ENCODE measurements at regions not wholly inside any gene's neighbourhood (a gene's known extent, or its start where the extent isn't known, plus 50 kb on each side); places are given as distances from the start of the nearest gene placed in this dataset.

- DNase-seq (ENCODE audit: low spot score): no peak
Measured at GRCh38 chr5:121741156-121741555, 110.5 kb upstream of the FTMT start.

- no peak for DNase-seq (ENCODE audit: low spot score)
Measured at GRCh38 chr5:121744577-121744976, 107.1 kb upstream of the FTMT start.

GRCh38 chr5:121745407-121745806 is 106.3 kb upstream of the FTMT start:
- no peak for DNase-seq (ENCODE audit: low spot score)

- no peak for DNase-seq (ENCODE audit: low spot score)
Measured at GRCh38 chr5:121746763-121747162, 104.9 kb upstream of the FTMT start.

- no peak for DNase-seq (ENCODE audit: low spot score)
Measured at GRCh38 chr5:121748686-121749085, 103.0 kb upstream of the FTMT start.

GRCh38 chr5:121752149-121752548 is 99.5 kb upstream of the FTMT start:
- DNase-seq (ENCODE audit: low spot score): no peak

GRCh38 chr5:121755266-121755665 is 96.4 kb upstream of the FTMT start:
- no peak for DNase-seq (ENCODE audit: low spot score)

GRCh38 chr5:121757753-121758152 is 93.9 kb upstream of the FTMT start:
- DNase-seq (ENCODE audit: low spot score): no peak

- DNase-seq (ENCODE audit: low spot score): no peak
Measured at GRCh38 chr5:121758615-121759014, 93.1 kb upstream of the FTMT start.

- DNase-seq (ENCODE audit: low spot score): no peak
Measured at GRCh38 chr5:121762426-121762825, 89.3 kb upstream of the FTMT start.

GRCh38 chr5:121763665-121764064 is 88.0 kb upstream of the FTMT start:
- DNase-seq (ENCODE audit: low spot score): no peak

GRCh38 chr5:121780406-121780805 is 71.3 kb upstream of the FTMT start:
- no peak for DNase-seq (ENCODE audit: low spot score)

GRCh38 chr5:121783700-121784099 is 68.0 kb upstream of the FTMT start:
- DNase-seq (ENCODE audit: low spot score): no peak

GRCh38 chr5:121793791-121794190 is 57.9 kb upstream of the FTMT start:
- DNase-seq (ENCODE audit: low spot score): no peak

- DNase-seq (ENCODE audit: low spot score): no peak
Measured at GRCh38 chr5:121795511-121795910, 56.2 kb upstream of the FTMT start.

GRCh38 chr5:121797681-121798518 is 53.8 kb upstream of the FTMT start:
- no peak for DNase-seq (ENCODE audit: low spot score)
